ENCODE measurements at regions not wholly inside any gene's neighbourhood (a gene's known extent, or its start where the extent isn't known, plus 50 kb on each side); places are given as distances from the start of the nearest gene placed in this dataset.
A peak's percentile ranks its signal among the peaks of the same experiment; 100 is the strongest.
"Not testable (repeated sequence)": the region's sequence is repeated elsewhere in the genome, so short reads cannot be mapped to it uniquely, and the experiment has no call there.

DNA sequence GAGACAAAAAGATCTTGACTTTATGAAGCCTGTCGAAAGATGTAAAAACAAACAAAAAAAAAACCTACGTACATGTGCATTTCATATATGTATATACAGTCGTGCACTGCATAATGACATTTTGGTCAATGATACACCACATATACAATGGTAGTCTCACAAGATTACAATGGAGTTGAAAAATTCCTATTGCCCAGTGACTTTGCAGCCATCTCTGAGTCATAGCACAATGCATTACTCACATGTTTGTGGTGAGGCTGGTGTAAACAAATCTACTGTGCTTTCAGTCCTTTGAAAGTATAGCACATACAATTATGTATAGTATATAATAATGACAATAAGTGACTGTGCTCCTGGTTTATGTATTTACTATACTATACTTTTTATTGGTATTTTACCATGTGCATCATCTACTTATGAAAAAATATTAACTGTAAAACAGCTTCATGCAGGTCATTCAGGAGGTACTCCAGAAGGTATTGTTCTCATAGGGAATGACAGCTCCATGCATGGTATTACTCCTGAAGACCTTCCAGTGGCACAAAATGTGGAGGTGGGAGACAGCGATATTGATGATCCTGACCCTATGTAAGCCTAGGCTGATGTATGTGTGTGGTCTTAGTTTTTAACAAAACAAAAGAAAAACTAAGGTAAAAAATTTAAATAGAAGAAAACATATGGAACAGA lies 73.7 kb upstream of the FST start:
- Mint-ChIP-seq H3K27me3 (no peaks in the 10 kb centered on the region), H3K4me1 (ENCODE audit: low read depth in 2 of 2) (peaks cover 0 to 4% of the 10 kb centered on the region in 2 donors), H3K27ac (no peak overlapping the region), H3K36me3 (ENCODE audit: insufficient read depth) (no peaks in the 10 kb centered on the region), H3K4me3 (no peak overlapping the region), H3K9me3 (no peaks in the 10 kb centered on the region)
- no peak for DNase-seq
- ATAC-seq (replicated peaks) = no peak

DNA sequence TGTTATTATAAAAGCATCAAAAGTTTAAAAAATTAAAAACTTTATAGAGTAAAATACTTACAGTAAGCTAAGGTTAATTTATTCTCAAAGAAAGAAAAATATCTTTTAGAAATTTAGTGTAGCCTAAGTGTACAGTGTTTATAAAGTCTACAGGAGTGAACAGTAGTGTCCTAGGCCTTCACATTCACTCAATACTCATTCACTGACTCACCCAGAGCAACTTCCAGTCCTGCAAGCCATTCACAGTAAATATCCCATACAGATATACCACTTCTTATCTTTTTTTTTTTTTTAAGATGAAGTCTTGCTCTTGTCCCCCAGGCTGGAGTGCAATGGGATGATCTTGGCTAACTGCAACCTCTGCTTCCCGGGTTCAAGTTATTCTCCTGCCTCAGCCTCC lies 73.1 kb upstream of the FST start:
- H3K27ac Mint-ChIP-seq = no peak overlapping the region
- H3K27me3 Mint-ChIP-seq = no peaks in the 10 kb centered on the region
- H3K9me3 Mint-ChIP-seq = no peaks in the 10 kb centered on the region
- ATAC-seq (replicated peaks) = no peak
- no peak overlapping the region for H3K4me3 Mint-ChIP-seq
- no peak for DNase-seq
- H3K4me1 Mint-ChIP-seq (ENCODE audit: low read depth in 2 of 2) = peaks cover 0 to 6% of the 10 kb centered on the region in 2 donors
- no peaks in the 10 kb centered on the region for H3K36me3 Mint-ChIP-seq (ENCODE audit: insufficient read depth)

DNA sequence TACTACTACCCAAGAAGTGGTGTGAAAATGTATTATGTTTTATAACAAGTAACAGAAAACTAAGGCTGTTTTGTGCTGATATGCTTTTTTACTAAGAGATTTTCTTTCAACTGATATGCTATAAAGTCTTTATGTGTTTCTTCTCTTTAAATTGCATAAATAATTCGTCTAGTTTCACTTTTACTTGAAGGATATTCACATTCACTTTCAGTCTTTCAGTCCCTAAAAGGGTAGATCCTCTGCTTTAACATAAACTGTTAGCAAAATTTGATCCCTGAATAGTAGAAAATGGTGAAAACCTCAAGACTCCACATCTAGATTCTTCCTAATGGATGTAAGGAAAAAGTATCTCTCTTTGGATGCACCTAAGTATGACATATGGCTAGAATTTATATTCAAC lies 69.0 kb upstream of the FST start:
- DNase-seq = no peak
- Mint-ChIP-seq H3K9me3 (peaks cover 0 to 2% of the 10 kb centered on the region in 2 donors), H3K27me3 (no peaks in the 10 kb centered on the region), H3K36me3 (ENCODE audit: insufficient read depth) (no peaks in the 10 kb centered on the region), H3K27ac (peak overlapping the region; percentile 23 to 31), H3K4me3 (no peak overlapping the region), H3K4me1 (ENCODE audit: low read depth in 2 of 2) (peaks cover 0 to 6% of the 10 kb centered on the region in 2 donors)
- no peak for ATAC-seq (replicated peaks)

- DNase-seq; H3K4me3 Mint-ChIP-seq; H3K4me1 Mint-ChIP-seq (ENCODE audit: low read depth in 2 of 2); H3K9me3 Mint-ChIP-seq; H3K27ac Mint-ChIP-seq; H3K27me3 Mint-ChIP-seq; H3K36me3 Mint-ChIP-seq (ENCODE audit: insufficient read depth); ATAC-seq (replicated peaks): not testable (repeated sequence)
Observed at GRCh38 chr5:53412499-53412898, 67.9 kb upstream of the FST start.

GRCh38 chr5:53416144-53416738 lies 64.2 kb upstream of the FST start:
- Mint-ChIP-seq H3K36me3 (ENCODE audit: insufficient read depth) (no peaks in the 10 kb centered on the region), H3K4me1 (ENCODE audit: low read depth in 2 of 2) (peaks cover 0 to 5% of the 10 kb centered on the region in 2 donors), H3K27ac (no peak overlapping the region), H3K27me3 (peaks cover 0 to 7% of the 10 kb centered on the region in 2 donors), H3K4me3 (no peak overlapping the region), H3K9me3 (peaks cover 0 to 2% of the 10 kb centered on the region in 2 donors)
- no peak for DNase-seq
- ATAC-seq (replicated peaks) = no peak

DNA sequence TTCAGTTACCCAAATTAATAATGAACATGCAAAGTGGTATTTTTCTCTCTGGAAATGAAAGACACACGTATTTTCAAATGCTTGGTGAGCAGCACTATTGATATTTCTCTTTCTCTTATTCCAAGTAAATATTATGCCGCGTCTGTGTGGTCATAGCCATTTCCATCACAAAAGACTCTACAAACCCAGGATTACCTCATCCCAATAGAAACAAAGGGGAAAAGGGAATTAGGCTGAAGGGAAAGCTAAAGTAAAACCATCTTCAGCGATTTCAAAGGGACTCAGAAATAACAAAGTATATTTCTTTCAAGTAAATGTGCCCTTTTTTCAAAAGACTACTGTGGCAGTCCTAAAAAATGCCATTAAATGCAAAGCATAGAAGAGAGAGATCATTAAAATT lies 62.0 kb upstream of the FST start:
- peaks cover 0 to 2% of the 10 kb centered on the region in 2 donors for H3K9me3 Mint-ChIP-seq
- no peak overlapping the region for H3K4me3 Mint-ChIP-seq
- H3K27ac Mint-ChIP-seq = no peak overlapping the region
- DNase-seq (no peak), ATAC-seq (replicated peaks) (no peak)
- peaks cover 13 to 14% of the 10 kb centered on the region in 2 donors for H3K27me3 Mint-ChIP-seq
- H3K4me1 Mint-ChIP-seq (ENCODE audit: low read depth in 2 of 2) = no peaks in the 10 kb centered on the region
- H3K36me3 Mint-ChIP-seq (ENCODE audit: insufficient read depth) = no peaks in the 10 kb centered on the region

GRCh38 chr5:53418826-53419658 lies 61.4 kb upstream of the FST start:
- H3K9me3 Mint-ChIP-seq = peaks cover 0 to 2% of the 10 kb centered on the region in 2 donors
- H3K4me3 Mint-ChIP-seq = no peak overlapping the region
- H3K36me3 Mint-ChIP-seq (ENCODE audit: insufficient read depth) = no peaks in the 10 kb centered on the region
- DNase-seq = no peak
- H3K4me1 Mint-ChIP-seq (ENCODE audit: low read depth in 2 of 2) = no peaks in the 10 kb centered on the region
- no peak overlapping the region for H3K27ac Mint-ChIP-seq
- ATAC-seq (replicated peaks) = no peak
- peaks cover 14 to 17% of the 10 kb centered on the region in 2 donors for H3K27me3 Mint-ChIP-seq

DNA sequence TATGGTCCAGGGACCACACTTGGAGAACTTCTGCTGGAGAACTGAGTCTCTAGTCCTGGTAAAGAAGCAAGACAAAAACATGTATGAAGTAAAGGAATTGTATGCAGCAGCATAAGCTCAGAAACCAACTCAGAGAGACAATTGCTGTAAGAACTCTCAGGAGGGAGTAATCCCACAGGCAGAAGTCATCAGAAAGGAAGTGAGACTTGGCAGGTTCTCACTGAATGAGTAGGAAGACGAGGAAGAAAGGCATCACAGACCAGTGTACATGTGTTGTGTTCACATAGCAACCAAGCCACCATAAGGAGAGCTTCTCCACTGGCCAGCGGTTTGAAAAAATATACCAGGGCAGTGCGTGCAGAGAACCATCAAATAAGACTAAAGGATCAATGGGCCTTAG lies 57.9 kb upstream of the FST start:
- H3K27me3 Mint-ChIP-seq = peaks cover 20 to 24% of the 10 kb centered on the region in 2 donors
- H3K9me3 Mint-ChIP-seq = no peaks in the 10 kb centered on the region
- ATAC-seq (replicated peaks) = no peak
- DNase-seq = no peak
- H3K4me1 Mint-ChIP-seq (ENCODE audit: low read depth in 2 of 2) = no peaks in the 10 kb centered on the region
- no peak overlapping the region for H3K4me3 Mint-ChIP-seq
- no peaks in the 10 kb centered on the region for H3K36me3 Mint-ChIP-seq (ENCODE audit: insufficient read depth)
- H3K27ac Mint-ChIP-seq = no peak overlapping the region

DNA sequence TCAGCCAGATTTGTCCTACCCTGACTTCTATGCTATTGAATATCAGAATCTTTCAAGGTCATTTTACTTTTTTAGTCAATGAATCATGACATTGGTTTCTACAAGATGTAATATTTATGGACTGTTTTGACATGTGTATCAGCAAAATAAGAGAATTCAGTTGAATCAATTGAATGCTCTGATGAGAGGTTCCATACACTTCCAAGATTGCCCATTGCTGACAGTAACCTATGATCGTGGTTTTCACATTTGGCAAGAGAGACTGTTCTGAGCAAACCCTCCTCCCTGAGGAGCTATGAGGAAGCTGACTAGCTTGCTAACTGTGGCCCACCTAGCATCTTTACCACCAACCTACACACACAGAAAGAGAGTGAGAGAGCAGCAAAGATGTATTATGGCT lies 56.7 kb upstream of the FST start:
- ATAC-seq (replicated peaks) = no peak
- Mint-ChIP-seq H3K9me3 (no peaks in the 10 kb centered on the region), H3K4me1 (ENCODE audit: low read depth in 2 of 2) (no peaks in the 10 kb centered on the region), H3K27me3 (peaks cover 13 to 24% of the 10 kb centered on the region in 2 donors), H3K4me3 (no peak overlapping the region), H3K36me3 (ENCODE audit: insufficient read depth) (no peaks in the 10 kb centered on the region), H3K27ac (no peak overlapping the region)
- no peak for DNase-seq

DNA sequence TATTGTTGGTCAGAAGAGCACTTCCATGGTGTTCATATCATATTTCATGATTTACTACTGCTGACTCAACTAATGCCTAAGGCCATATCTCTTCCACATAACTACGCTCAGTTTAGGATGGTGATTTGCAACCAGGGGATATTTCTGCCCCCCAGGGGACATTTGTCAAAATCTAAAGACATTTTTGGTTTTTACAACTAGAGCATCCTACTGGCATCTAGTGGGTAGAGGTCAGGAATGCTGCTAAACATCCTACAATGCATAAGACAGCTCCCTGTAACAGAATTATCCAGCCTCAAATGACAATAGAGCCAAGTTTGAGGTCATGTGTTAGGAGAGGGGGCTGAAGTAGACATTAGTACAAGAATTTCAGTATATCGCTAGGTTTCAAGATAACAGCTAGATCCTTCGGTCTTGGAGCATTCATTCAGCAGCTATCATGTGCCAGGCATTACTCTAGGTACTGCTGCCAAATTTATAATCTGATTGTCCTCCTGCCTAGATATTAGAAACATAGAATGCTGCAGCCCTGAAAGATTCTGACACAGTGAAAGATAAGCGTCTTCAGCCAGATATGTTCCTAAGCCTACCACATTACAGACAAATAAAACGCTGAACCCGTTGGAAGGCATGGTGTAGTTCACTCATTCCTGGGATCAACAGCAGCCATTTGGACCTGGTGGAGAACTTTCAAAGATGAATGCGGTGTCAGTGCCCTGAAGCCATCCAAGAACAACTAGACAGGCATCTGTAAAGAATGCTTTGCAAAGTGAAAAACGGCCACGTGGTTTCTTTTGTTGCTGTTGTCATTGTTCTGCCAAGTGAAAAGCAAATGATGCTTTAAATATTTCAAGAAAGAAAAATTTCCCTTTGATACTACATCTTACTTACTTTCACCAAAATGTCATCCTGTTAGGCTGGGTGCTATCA lies 55.5 kb upstream of the FST start:
- Mint-ChIP-seq H3K27ac (no peak overlapping the region), H3K27me3 (peaks cover 21 to 25% of the 10 kb centered on the region in 2 donors), H3K4me3 (no peak overlapping the region), H3K36me3 (ENCODE audit: insufficient read depth) (no peaks in the 10 kb centered on the region), H3K9me3 (no peaks in the 10 kb centered on the region), H3K4me1 (ENCODE audit: low read depth in 2 of 2) (no peaks in the 10 kb centered on the region)
- no peak for ATAC-seq (replicated peaks)
- no peak for DNase-seq

DNA sequence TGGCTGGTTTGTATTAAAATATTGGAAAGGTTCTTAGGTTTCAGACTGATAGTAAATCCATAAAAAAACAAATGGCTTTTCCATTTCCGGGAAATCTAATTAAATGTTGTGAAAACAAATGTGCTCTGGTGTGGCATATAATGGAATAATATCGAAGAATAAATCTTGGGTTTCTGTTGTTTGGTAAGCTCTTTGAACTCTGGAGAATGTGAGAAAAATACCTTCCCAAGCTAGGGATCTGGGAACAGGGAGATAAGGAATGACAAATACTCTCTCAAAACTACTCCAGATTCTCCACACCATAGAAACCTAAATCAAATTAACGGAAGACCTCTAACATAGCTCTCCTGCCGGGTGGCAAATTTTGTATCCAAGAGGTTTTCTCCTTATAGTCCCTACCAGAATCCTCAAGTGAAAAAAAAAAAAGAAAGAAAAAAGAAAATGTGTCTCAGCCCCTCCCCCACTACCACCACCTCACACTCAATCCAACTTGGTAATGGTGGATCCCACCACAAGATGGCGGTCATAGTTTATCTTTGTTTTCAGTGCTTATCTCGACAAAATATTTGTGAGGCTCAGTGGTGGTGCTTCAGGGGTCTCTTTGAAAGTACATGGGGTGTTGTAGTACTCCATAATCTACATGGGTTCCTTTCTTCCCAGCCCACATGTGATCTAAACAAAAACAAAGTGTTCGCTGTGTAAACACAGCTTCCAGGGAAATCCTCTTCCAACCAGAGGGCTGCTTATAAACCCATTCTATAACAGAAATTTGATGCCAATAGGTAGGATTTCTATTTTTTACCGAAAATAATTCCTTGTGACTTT lies 54.5 kb upstream of the FST start:
- Mint-ChIP-seq H3K27me3 (peaks cover 21 to 32% of the 10 kb centered on the region in 2 donors), H3K36me3 (ENCODE audit: insufficient read depth) (no peaks in the 10 kb centered on the region), H3K27ac (no peak overlapping the region), H3K4me1 (ENCODE audit: low read depth in 2 of 2) (no peaks in the 10 kb centered on the region), H3K4me3 (no peak overlapping the region), H3K9me3 (no peaks in the 10 kb centered on the region)
- peak in 1 of 3 experiments; percentile 3 for DNase-seq
- ATAC-seq (replicated peaks) = no peak

GRCh38 chr5:53426512-53426830 lies 54.0 kb upstream of the FST start:
- H3K4me3 Mint-ChIP-seq = no peak overlapping the region
- no peaks in the 10 kb centered on the region for H3K4me1 Mint-ChIP-seq (ENCODE audit: low read depth in 2 of 2)
- H3K27me3 Mint-ChIP-seq = peaks cover 21 to 32% of the 10 kb centered on the region in 2 donors
- DNase-seq = no peak
- ATAC-seq (replicated peaks) = no peak
- no peaks in the 10 kb centered on the region for H3K9me3 Mint-ChIP-seq
- no peaks in the 10 kb centered on the region for H3K36me3 Mint-ChIP-seq (ENCODE audit: insufficient read depth)
- no peak overlapping the region for H3K27ac Mint-ChIP-seq
